SU-DHL-6 (cell line): ENCODE measurements at regions not wholly inside any gene's neighbourhood (a gene's known extent, or its start where the extent isn't known, plus 50 kb on each side); places are given as distances from the start of the nearest gene placed in this dataset.
A peak's percentile ranks its signal among the peaks of the same experiment; 100 is the strongest.

Experiments used
- H2AFZ ChIP-seq: fragments of 200-600 bp; sonication (generic); 2 replicates; pipeline ENCODE4 v1.6.1; 2014; ENCODE audit warnings: low read depth, mild to moderate bottlenecking, moderate library complexity, mixed read lengths, antibody characterized with exemption, low read length; ENCODE audit not compliant: severe bottlenecking
- H3F3A ChIP-seq: fragments of 200-600 bp; shearing (Covaris generic); 2 replicates; pipeline ENCODE4 v1.6.0; 2016; ENCODE audit warnings: antibody characterized with exemption, mild to moderate bottlenecking; ENCODE audit not compliant: insufficient read depth
- H3K27ac ChIP-seq: fragments of 200-600 bp; sonication (generic); 2 replicates; pipeline ENCODE4 v1.5.1; 2016; ENCODE audit warnings: low read depth, mild to moderate bottlenecking, low read length, moderate library complexity, mixed read lengths
- H3K27me3 ChIP-seq: fragments of 200-600 bp; sonication (generic), shearing (Covaris generic); 2 replicates; pipeline ENCODE4 v1.6.0; 2014; ENCODE audit warnings: mild to moderate bottlenecking, low read length
- H3K36me3 ChIP-seq: fragments of 200-600 bp; sonication (generic); 2 replicates; pipeline ENCODE4 v1.6.1; 2014; ENCODE audit warnings: mild to moderate bottlenecking, low read length, mixed read lengths
- H3K4me2 ChIP-seq: fragments of 300-600, 200-600 bp; shearing (Covaris generic), sonication (generic); 2 replicates; pipeline ENCODE4 v1.6.0; 2014; ENCODE audit warnings: low read length, low read depth, mild to moderate bottlenecking; ENCODE audit not compliant: poor library complexity, severe bottlenecking
- H3K4me3 ChIP-seq: fragments of 200-600 bp; sonication (generic); 2 replicates; pipeline ENCODE4 v1.5.1; 2014; ENCODE audit warnings: antibody characterized with exemption, low read length, mild to moderate bottlenecking, mixed read lengths; ENCODE audit not compliant: insufficient read depth, poor library complexity, severe bottlenecking
- H3K79me2 ChIP-seq: fragments of 200-600 bp; sonication (generic); 2 replicates; pipeline ENCODE4 v1.6.1; 2014; ENCODE audit warnings: mild to moderate bottlenecking, low read length, moderate library complexity; ENCODE audit not compliant: insufficient read depth
- H3K9ac ChIP-seq: fragments of 200-600 bp; sonication (generic); 2 replicates; pipeline ENCODE4 v1.7.0; 2014; ENCODE audit warnings: mild to moderate bottlenecking, low read length
- H3K9me2 ChIP-seq: fragments of 200-600 bp; sonication (generic); replicated peaks from 2 replicates; pipeline ENCODE4 v1.6.1; 2014; ENCODE audit warnings: low read length; ENCODE audit not compliant: insufficient read depth
- H3K9me3 ChIP-seq: fragments of 200-600 bp; sonication (generic); 2 replicates; pipeline ENCODE4 v1.6.1; 2014; ENCODE audit warnings: low read length, mixed read lengths; ENCODE audit not compliant: insufficient read depth
- H4K20me1 ChIP-seq: fragments of 200-600 bp; sonication (generic); 2 replicates; pipeline ENCODE4 v1.6.1; 2014; ENCODE audit warnings: low read depth, mild to moderate bottlenecking, antibody characterized with exemption, low read length, moderate library complexity, mixed read lengths
- EZH2phosphoT487 ChIP-seq: fragments of 200-600 bp; sonication (generic), shearing (Covaris generic); conservative IDR thresholded peaks from 2 replicates; pipeline ENCODE4 v1.6.1; 2018; ENCODE audit warnings: mild to moderate bottlenecking, antibody characterized with exemption, low read length, moderate library complexity, mixed read lengths
- TF ChIP-seq, protein P1 (sequence below): fragments of 200-600 bp; sonication (generic); IDR thresholded peaks from one replicate; pipeline ENCODE4 v1.5.1; 2017; ENCODE audit warnings: antibody characterized with exemption, mild to moderate bottlenecking, low read length, moderate library complexity; ENCODE audit not compliant: insufficient read depth, poor library complexity, severe bottlenecking

DNA sequence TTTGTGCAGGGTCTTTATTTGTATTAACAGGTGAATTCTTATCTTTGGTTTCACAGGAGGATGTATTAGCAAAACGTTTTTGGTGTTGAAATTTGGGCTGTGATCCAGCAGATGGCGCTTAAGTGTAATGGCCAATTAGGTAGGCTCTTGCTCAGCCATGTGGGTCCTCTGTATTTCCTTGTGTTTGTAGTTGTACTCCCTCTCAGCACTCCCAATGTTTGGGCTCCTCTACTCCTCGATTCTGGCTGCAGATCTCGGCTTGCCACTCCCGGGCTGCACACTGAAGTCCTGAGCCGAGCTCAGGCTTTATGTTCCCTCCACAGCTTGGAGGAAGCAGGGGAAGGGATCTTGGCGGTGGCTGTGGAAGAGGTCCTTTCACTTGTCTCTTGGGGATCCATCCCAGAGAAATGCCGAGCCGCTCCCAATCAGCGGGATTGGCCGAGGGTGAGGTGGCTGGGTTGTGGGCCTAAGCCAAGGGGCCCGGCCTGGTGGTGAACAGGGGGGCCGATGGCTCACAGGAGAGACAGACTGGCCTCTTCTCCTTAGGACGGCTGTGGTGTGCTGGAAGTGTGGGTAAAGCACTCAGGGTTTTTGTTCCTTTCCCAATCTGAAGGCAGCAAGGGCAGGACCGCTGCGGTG is 133.7 kb downstream of the AEBP2 start:
- no peak overlapping the region for H3K4me3 ChIP-seq
- no peak overlapping the region for H3K27ac ChIP-seq
- H3K79me2 ChIP-seq: no peaks in the 10 kb centered on the region
- H3K36me3 ChIP-seq: no peaks in the 10 kb centered on the region
- no peak overlapping the region for H3K9ac ChIP-seq
- H2AFZ ChIP-seq: peak overlapping the region; percentile 70
- no peaks in the 10 kb centered on the region for H3K9me2 ChIP-seq
- H3F3A ChIP-seq: no peaks in the 10 kb centered on the region
- no peaks in the 10 kb centered on the region for H4K20me1 ChIP-seq
- H3K4me2 ChIP-seq: no peak overlapping the region
- TF ChIP-seq, protein P1, sequence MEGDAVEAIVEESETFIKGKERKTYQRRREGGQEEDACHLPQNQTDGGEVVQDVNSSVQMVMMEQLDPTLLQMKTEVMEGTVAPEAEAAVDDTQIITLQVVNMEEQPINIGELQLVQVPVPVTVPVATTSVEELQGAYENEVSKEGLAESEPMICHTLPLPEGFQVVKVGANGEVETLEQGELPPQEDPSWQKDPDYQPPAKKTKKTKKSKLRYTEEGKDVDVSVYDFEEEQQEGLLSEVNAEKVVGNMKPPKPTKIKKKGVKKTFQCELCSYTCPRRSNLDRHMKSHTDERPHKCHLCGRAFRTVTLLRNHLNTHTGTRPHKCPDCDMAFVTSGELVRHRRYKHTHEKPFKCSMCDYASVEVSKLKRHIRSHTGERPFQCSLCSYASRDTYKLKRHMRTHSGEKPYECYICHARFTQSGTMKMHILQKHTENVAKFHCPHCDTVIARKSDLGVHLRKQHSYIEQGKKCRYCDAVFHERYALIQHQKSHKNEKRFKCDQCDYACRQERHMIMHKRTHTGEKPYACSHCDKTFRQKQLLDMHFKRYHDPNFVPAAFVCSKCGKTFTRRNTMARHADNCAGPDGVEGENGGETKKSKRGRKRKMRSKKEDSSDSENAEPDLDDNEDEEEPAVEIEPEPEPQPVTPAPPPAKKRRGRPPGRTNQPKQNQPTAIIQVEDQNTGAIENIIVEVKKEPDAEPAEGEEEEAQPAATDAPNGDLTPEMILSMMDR: peak; percentile 58
- TF ChIP-seq EZH2phosphoT487: no peak
- no peaks in the 10 kb centered on the region for H3K9me3 ChIP-seq
- H3K27me3 ChIP-seq: no peaks in the 10 kb centered on the region

DNA sequence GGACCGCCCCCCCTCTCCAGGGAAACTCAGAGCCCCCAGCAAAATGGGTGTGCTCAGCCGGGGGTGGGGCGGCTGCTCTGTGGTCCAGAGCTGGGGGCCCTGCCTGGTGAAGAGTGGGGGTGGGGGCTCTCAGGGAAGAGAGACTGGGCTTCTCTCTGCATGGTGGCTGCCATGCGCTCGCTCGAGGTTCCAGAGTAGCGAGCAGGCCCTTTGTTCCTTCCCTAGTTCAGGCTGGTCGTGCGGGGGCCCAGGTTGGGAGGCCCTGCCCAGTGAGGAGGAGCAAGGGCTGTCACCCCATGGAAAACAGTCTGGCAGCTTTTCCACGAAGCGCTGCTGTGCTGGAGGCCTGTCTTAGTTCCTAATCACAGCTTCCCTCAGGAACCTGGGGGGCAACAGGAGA is 134.6 kb downstream of the AEBP2 start:
- TF ChIP-seq, protein P1: no peak
- TF ChIP-seq EZH2phosphoT487: no peak
- H4K20me1 ChIP-seq: no peaks in the 10 kb centered on the region
- H3K9me3 ChIP-seq: no peaks in the 10 kb centered on the region
- no peak overlapping the region for H3K4me2 ChIP-seq
- H3F3A ChIP-seq: no peaks in the 10 kb centered on the region
- H2AFZ ChIP-seq: no peak overlapping the region
- H3K9me2 ChIP-seq: no peaks in the 10 kb centered on the region
- no peak overlapping the region for H3K27ac ChIP-seq
- no peaks in the 10 kb centered on the region for H3K27me3 ChIP-seq
- no peak overlapping the region for H3K4me3 ChIP-seq
- no peaks in the 10 kb centered on the region for H3K36me3 ChIP-seq
- H3K79me2 ChIP-seq: no peaks in the 10 kb centered on the region
- H3K9ac ChIP-seq: no peak overlapping the region

DNA sequence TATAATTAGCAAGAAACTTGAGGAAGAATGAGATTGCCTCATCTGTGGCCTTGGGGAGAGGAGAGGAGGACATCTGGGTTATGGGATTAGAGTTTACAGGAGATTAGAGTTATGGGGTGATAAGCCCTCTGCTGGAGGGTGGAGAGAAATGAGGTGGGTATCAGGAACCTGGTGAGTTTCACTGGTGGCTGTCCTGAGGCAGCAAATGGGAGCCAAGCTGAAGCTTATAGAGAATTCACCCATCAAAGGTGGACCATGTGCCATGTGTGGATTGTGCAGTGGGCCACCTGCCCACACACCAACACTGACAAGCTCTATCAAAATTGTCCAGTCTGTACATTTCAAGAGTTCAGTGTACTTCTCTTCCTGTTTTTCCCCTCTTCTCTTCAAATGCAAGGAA is 135.3 kb downstream of the AEBP2 start:
- no peaks in the 10 kb centered on the region for H3K9me2 ChIP-seq
- H3K27ac ChIP-seq: no peak overlapping the region
- H3K79me2 ChIP-seq: no peaks in the 10 kb centered on the region
- no peaks in the 10 kb centered on the region for H3K27me3 ChIP-seq
- H3K9me3 ChIP-seq: no peaks in the 10 kb centered on the region
- H4K20me1 ChIP-seq: no peaks in the 10 kb centered on the region
- H3K4me2 ChIP-seq: no peak overlapping the region
- no peaks in the 10 kb centered on the region for H3F3A ChIP-seq
- no peak for TF ChIP-seq EZH2phosphoT487
- TF ChIP-seq, protein P1: no peak
- H3K4me3 ChIP-seq: no peak overlapping the region
- H3K36me3 ChIP-seq: no peaks in the 10 kb centered on the region
- no peak overlapping the region for H3K9ac ChIP-seq
- no peak overlapping the region for H2AFZ ChIP-seq
